ENCODE measurements at regions not wholly inside any gene's neighbourhood (a gene's known extent, or its start where the extent isn't known, plus 50 kb on each side); places are given as distances from the start of the nearest gene placed in this dataset.
"Not testable (repeated sequence)": the region's sequence is repeated elsewhere in the genome, so short reads cannot be mapped to it uniquely, and the experiment has no call there.

DNA sequence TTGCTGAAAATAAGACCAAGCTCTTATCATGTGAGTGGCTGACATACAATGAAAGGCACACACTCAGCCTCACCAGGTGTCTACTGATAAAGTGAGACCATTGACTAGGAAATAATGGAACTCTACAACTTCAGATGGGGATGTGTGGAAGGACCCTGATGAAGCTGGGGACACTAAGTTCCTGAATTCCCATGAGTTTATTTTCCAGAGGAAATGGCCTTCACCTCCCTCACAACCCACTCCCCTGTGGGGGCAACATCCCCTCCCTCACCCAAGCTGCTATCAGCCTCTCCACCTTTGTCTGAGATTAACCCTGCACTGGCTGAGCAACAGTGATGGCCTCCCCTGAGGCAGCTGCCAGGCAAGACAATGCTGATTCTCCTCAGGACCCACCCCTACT lies 55.2 kb upstream of the SMARCAD1 start:
- DNase-seq (ENCODE audit: low read depth) = no peak

DNA sequence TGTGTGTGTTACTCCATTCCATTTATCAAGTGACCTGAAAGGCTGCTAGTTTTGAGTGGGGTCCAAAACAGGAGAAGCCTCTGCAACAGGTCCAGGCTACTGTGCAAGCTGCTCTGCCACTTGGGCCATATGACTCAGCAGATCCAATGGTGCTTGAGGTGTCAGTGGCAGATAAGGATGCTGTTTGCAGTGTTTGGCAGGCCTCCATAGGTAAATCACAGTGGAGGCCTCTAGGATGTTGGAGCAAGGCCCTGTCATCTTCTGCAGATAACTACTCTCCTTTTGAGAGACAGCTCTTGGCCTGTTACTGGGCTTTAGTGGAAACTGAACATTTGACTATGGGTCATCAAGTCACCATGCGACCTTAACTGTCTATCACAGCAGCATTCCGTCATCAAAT lies 52.3 kb upstream of the SMARCAD1 start:
- not testable (repeated sequence) for DNase-seq (ENCODE audit: low read depth)

DNA sequence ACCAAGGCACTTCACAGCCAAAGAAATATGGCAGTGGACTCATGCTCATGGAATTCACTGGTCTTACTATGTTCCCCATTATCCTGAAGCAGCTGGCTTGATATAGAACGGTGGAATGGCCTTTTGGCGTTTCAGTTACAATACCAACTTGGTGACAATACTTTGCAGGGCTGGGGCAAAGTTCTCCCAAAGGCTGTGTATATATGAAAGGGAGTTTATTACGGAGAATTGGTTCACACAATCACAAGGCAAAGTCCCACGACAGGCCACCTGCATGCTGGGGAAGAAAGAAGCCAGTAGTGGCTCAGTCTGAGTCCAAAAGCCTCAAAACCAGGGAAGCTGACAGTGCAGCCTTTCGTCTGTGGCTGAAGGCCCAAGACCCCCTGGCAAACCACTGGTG lies 50.8 kb upstream of the SMARCAD1 start:
- no peak for DNase-seq (ENCODE audit: low read depth)

All from HS-5 (cell line).